Ovary (tissue), 3 donors: ENCODE measurements at regions not wholly inside any gene's neighbourhood (a gene's known extent, or its start where the extent isn't known, plus 50 kb on each side); places are given as distances from the start of the nearest gene placed in this dataset.

Source experiments
- CTCF ChIP-seq, 3 donors: fragments of 450-650 bp in 2 of 3; fragments of 200-600 bp in 1 of 3; IDR thresholded peaks; one replicate each; pipeline versions ENCODE4 v1.5.1 to v1.8.0; 2016 to 2022; ENCODE audit warnings: antibody characterized with exemption in 3 of 3, mild to moderate bottlenecking in 1 of 3
- EP300 ChIP-seq: sonication (generic); formaldehyde crosslinking; IDR thresholded peaks from one replicate; pipeline ENCODE4 v1.6.1; 2017; ENCODE audit warnings: antibody characterized with exemption
- POLR2A ChIP-seq: fragments of 450-650 bp; IDR thresholded peaks from one replicate; pipeline ENCODE4 v1.6.1; 2017; ENCODE audit warnings: antibody characterized with exemption, mild to moderate bottlenecking, moderate library complexity
- donor health status: DM: no; HTN: no; CAD: no.

- no peak for TF ChIP-seq POLR2A
- TF ChIP-seq CTCF (IDR thresholded peaks at IDR 0.05) = no peak
- no peak for TF ChIP-seq EP300
These were observed 501.7 kb upstream of the TENM3 start for GRCh38 chr4:181741513-181741912.
